ENCODE measurements at regions not wholly inside any gene's neighbourhood (a gene's known extent, or its start where the extent isn't known, plus 50 kb on each side); places are given as distances from the start of the nearest gene placed in this dataset.

DNA sequence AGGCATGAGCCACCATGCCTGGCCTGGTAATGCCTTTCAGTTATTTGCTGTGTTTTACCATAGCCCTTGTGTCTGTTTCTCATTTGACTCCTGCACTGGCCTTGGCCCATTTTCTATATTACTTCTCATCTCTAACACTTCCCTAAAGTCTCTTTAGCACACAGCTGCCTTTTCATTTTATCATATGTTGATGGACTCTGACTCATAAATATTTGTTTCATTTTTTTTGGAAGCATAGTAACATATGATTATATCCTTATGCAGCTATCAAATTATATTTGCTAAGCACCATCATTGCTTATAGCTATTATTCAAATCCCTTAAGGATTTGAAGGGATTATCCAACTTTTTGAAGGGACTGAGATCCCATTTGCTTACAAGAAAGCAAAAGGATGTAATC lies 320.3 kb downstream of the GPD2 start:
- TF ChIP-seq POLR2A (IDR thresholded peaks at IDR 0.05) (no peak), EP300 (IDR thresholded peaks at IDR 0.05) (no peak)
- TF ChIP-seq, protein P1, sequence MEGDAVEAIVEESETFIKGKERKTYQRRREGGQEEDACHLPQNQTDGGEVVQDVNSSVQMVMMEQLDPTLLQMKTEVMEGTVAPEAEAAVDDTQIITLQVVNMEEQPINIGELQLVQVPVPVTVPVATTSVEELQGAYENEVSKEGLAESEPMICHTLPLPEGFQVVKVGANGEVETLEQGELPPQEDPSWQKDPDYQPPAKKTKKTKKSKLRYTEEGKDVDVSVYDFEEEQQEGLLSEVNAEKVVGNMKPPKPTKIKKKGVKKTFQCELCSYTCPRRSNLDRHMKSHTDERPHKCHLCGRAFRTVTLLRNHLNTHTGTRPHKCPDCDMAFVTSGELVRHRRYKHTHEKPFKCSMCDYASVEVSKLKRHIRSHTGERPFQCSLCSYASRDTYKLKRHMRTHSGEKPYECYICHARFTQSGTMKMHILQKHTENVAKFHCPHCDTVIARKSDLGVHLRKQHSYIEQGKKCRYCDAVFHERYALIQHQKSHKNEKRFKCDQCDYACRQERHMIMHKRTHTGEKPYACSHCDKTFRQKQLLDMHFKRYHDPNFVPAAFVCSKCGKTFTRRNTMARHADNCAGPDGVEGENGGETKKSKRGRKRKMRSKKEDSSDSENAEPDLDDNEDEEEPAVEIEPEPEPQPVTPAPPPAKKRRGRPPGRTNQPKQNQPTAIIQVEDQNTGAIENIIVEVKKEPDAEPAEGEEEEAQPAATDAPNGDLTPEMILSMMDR (IDR thresholded peaks at IDR 0.05): no peak
- H3K9me3 ChIP-seq: no peaks in the 10 kb centered on the region
- no peak overlapping the region for H3K4me3 ChIP-seq
- DNase-seq (ENCODE audit: low spot score in 2 of 2): no peak
- no peaks in the 10 kb centered on the region for H3K36me3 ChIP-seq
- H3K4me1 ChIP-seq: no peaks in the 10 kb centered on the region
- H3K27ac ChIP-seq: no peak overlapping the region
- no peaks in the 10 kb centered on the region for H3K27me3 ChIP-seq

DNA sequence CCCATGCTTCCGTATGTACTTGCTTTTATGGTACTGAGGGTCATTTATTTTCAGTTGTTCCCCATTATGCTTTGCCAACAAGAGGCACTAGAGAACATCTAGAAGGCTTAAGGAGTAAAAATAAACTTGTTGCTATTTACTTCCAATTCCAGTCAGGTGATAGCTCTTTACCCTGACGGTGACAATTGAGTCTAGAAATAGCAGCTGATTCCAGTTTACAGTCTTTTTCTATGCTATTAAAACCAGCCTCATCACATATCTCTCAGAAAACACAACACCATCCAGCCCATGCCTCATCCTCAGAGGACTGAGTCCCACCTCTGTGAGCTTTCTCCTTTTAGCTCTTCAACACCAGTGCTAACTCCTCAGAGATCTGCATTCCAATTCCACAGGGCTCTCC lies 327.0 kb downstream of the GPD2 start:
- TF ChIP-seq, protein P1 (IDR thresholded peaks at IDR 0.05): no peak
- TF ChIP-seq POLR2A (IDR thresholded peaks at IDR 0.05): no peak
- TF ChIP-seq EP300 (IDR thresholded peaks at IDR 0.05): no peak

DNA sequence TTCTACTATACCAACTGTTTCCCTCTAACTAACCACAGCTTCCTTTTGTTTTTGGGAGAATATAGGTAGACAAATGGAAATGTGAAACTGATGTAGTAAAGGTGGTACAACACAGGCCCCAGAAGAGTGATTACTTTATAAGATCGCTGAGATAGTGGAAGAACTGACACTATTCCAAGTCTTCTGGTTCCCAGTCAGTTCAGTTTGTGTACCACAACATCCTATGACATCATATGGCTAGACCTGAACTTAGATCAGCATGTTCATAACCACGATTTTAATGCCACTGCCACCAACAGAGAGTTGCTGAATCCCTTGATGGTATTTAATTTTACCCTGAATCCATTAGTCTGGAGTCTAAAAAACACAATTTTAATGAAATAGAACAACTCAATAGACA lies 328.9 kb downstream of the GPD2 start:
- DNase-seq (ENCODE audit: low spot score in 2 of 2): no peak
- TF ChIP-seq POLR2A (IDR thresholded peaks at IDR 0.05): no peak
- TF ChIP-seq EP300 (IDR thresholded peaks at IDR 0.05): no peak
- TF ChIP-seq, protein P1 (IDR thresholded peaks at IDR 0.05): no peak
- H3K9me3 ChIP-seq: peaks cover 0 to 11% (median 2%) of the 10 kb centered on the region in 4 donors
- no peaks in the 10 kb centered on the region for H3K36me3 ChIP-seq
- H3K4me3 ChIP-seq: no peak overlapping the region
- H3K27me3 ChIP-seq: no peaks in the 10 kb centered on the region
- no peaks in the 10 kb centered on the region for H3K4me1 ChIP-seq
- 68% methylated on average over 2 of the region's 2 CpGs for WGBS, 2 donors
- H3K27ac ChIP-seq: no peak overlapping the region

More for the DNA sequence above, 327.0 kb downstream of the GPD2 start:
- Histone ChIP-seq H3K4me1 (no peaks in the 10 kb centered on the region), H3K27me3 (no peaks in the 10 kb centered on the region), H3K4me3 (no peak overlapping the region), H3K9me3 (no peaks in the 10 kb centered on the region), H3K27ac (no peak overlapping the region), H3K36me3 (no peaks in the 10 kb centered on the region)
- DNase-seq (ENCODE audit: low spot score in 2 of 2): no peak
- 79 to 84% methylated on average over 2 of the region's 2 CpGs for WGBS, 2 donors

DNA sequence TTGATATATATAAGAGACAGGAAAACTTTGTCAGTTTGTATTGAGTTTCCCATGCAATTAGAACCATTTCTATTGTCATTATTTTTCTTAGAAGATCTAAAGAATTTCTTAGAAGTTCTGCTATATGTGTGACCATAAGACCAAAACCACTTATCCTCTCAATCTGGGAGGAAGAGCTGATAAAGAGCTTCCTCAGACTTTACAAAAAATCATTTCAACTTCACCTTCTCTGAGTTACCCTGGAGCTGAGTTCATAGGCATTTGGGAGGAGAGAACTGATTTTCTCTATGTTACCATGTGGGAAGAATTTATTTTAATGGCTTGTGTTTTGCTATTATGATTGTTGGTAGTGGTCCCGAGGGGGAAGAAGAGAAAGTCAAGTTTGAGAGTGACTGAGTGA lies 329.3 kb downstream of the GPD2 start:
- peaks cover 0 to 15% (median 4%) of the 10 kb centered on the region in 4 donors for H3K9me3 ChIP-seq
- H3K27me3 ChIP-seq: no peaks in the 10 kb centered on the region
- H3K27ac ChIP-seq: no peak overlapping the region
- no peak for DNase-seq (ENCODE audit: low spot score in 2 of 2)
- no peaks in the 10 kb centered on the region for H3K4me1 ChIP-seq
- 67 to 83% methylated on average over 1 of the region's 1 CpG for WGBS, 2 donors
- no peak overlapping the region for H3K4me3 ChIP-seq
- TF ChIP-seq EP300 (IDR thresholded peaks at IDR 0.05) (no peak), POLR2A (IDR thresholded peaks at IDR 0.05) (no peak)
- TF ChIP-seq, protein P1 (IDR thresholded peaks at IDR 0.05): no peak
- H3K36me3 ChIP-seq: no peaks in the 10 kb centered on the region

DNA sequence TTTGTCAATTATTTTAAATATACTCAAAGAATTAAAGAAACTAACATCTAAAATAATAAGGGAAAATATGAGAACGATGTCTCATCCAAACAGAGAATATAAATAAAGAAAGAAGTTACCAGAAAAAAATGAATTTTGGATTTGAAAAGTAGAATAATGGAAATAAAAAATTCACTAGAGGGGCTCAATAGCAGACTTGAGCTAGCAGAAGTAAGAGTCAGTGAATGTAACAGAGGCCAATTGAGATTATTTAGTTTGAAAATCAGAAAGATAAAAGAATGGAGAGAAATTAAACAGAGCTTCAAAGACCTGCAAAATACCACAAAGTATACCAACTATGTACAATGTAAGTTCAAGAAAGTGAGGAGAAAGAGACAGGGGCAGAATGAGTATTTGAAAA lies 333.6 kb downstream of the GPD2 start:
- no peak overlapping the region for H3K27ac ChIP-seq
- H3K36me3 ChIP-seq: no peaks in the 10 kb centered on the region
- no peak for TF ChIP-seq EP300 (IDR thresholded peaks at IDR 0.05)
- no peak for TF ChIP-seq POLR2A (IDR thresholded peaks at IDR 0.05)
- TF ChIP-seq, protein P1 (IDR thresholded peaks at IDR 0.05): no peak
- H3K4me1 ChIP-seq: no peaks in the 10 kb centered on the region
- WGBS, 2 donors: 75 to 79% methylated on average over 1 of the region's 1 CpG
- H3K27me3 ChIP-seq: no peaks in the 10 kb centered on the region
- no peak for DNase-seq (ENCODE audit: low spot score in 2 of 2)
- H3K4me3 ChIP-seq: no peak overlapping the region
- peaks cover 0 to 16% (median 4%) of the 10 kb centered on the region in 4 donors for H3K9me3 ChIP-seq

Data from tibial nerve (tissue), 4 donors.